H1 (cell line): ENCODE measurements at regions not wholly inside any gene's neighbourhood (a gene's known extent, or its start where the extent isn't known, plus 50 kb on each side); places are given as distances from the start of the nearest gene placed in this dataset.

ENCODE experiments used
- CTCF ChIA-PET: fragments of 300-600 bp; sonication (Branson Sonifier 250); formaldehyde crosslinking; loops from one replicate; lab custom pipeline; 2021; ENCODE audit not compliant: partially characterized antibody; lab: Charles Lee
- POLR2A ChIA-PET: fragments of 300-600 bp; sonication (Branson Sonifier 250); formaldehyde crosslinking; loops from one replicate; lab custom pipeline; 2021; ENCODE audit warnings: inconsistent platforms; ENCODE audit not compliant: partially characterized antibody; lab: Charles Lee
- DNase-seq, 2 experiments: peaks; one replicate each; pipeline versions ENCODE4 v3.0.0 to v3.0.0-alpha.2; 2010 to 2022; ENCODE audit warnings: low spot score in 2 of 2, low read depth in 1 of 2, mixed read lengths in 1 of 2
- FAIRE-seq: peaks from 2 replicates; lab custom pipeline; 2011; peaks lifted over from hg19 to GRCh38; lab: Jason Lieb, UNC
- H2AFZ ChIP-seq: 2 replicates; pipeline ENCODE4 v1.8.1; 2012; ENCODE audit warnings: low read length, inconsistent platforms
- H2AK5ac ChIP-seq: 2 replicates; pipeline ENCODE4 v1.6.1; 2013; ENCODE audit warnings: low read depth, low read length
- H2BK120ac ChIP-seq: replicated peaks from 2 replicates; pipeline ENCODE3; 2013; ENCODE audit warnings: low read depth, low read length, inconsistent platforms
- H2BK12ac ChIP-seq: 2 replicates; pipeline ENCODE4 v1.6.1; 2013; ENCODE audit warnings: low read depth, low read length
- H2BK15ac ChIP-seq: 2 replicates; pipeline ENCODE4 v1.6.1; 2013; ENCODE audit warnings: low read length
- H2BK20ac ChIP-seq: 2 replicates; pipeline ENCODE4 v1.6.1; 2013; ENCODE audit warnings: low read length
- H2BK5ac ChIP-seq: 2 replicates; pipeline ENCODE4 v1.6.1; 2013; ENCODE audit warnings: low read depth, low read length
- H3K14ac ChIP-seq: 2 replicates; pipeline ENCODE4 v1.6.1; 2013; ENCODE audit warnings: inconsistent platforms; ENCODE audit not compliant: insufficient read length
- H3K18ac ChIP-seq: 2 replicates; pipeline ENCODE4 v1.6.1; 2013; ENCODE audit warnings: low read length; ENCODE audit errors: extremely low read depth
- H3K23ac ChIP-seq: 2 replicates; pipeline ENCODE4 v1.6.1; 2013; ENCODE audit warnings: inconsistent platforms; ENCODE audit not compliant: insufficient read length
- H3K23me2 ChIP-seq: 2 replicates; pipeline ENCODE4 v1.6.1; 2013; ENCODE audit warnings: low read depth, low read length
- H3K27ac ChIP-seq: 2 replicates; pipeline ENCODE4 v1.6.1; 2011; ENCODE audit warnings: low read depth, low read length, inconsistent platforms
- H3K27me3 ChIP-seq, 4 experiments: replicated peaks in 1 of 4; 1 replicate in 1 of 4; 2 replicates in 3 of 4; pipeline versions ENCODE4 v1.6.1 to v1.8.1; 2011 to 2013; ENCODE audit warnings: low read length in 3 of 4, mild to moderate bottlenecking in 3 of 4, inconsistent platforms in 2 of 4, mixed read lengths in 2 of 4, moderate library complexity in 1 of 4; ENCODE audit not compliant: control insufficient read depth in 3 of 4, insufficient read depth in 3 of 4; ENCODE audit errors: extremely low read depth in 1 of 4
- H3K36me3 ChIP-seq, 4 experiments: 2 replicates each; pipeline versions ENCODE4 v1.6.1 to v1.8.1; 2011 to 2013; ENCODE audit warnings: mild to moderate bottlenecking in 4 of 4, low read length in 3 of 4, moderate library complexity in 2 of 4, control low read depth in 1 of 4, inconsistent platforms in 1 of 4; ENCODE audit not compliant: insufficient read depth in 4 of 4, control insufficient read depth in 2 of 4
- H3K4ac ChIP-seq: replicated peaks from 2 replicates; pipeline ENCODE3; 2013; ENCODE audit warnings: low read length, low read depth, mixed read lengths, inconsistent platforms; ENCODE audit not compliant: insufficient read length
- H3K4me1 ChIP-seq, 4 experiments: replicated peaks in 1 of 4; 1 replicate in 1 of 4; 2 replicates in 3 of 4; pipeline versions ENCODE4 v1.6.1 to v1.8.1; 2011 to 2013; ENCODE audit warnings: low read length in 3 of 4, inconsistent platforms in 2 of 4, mixed read lengths in 1 of 4; ENCODE audit not compliant: insufficient read depth in 4 of 4, control insufficient read depth in 3 of 4
- H3K4me2 ChIP-seq, 2 experiments: 2 replicates each; pipeline versions ENCODE4 v1.6.1 to v1.8.1; 2011 to 2013; ENCODE audit warnings: low read depth in 2 of 2, low read length in 2 of 2, control low read depth in 1 of 2, inconsistent platforms in 1 of 2, mild to moderate bottlenecking in 1 of 2; ENCODE audit not compliant: insufficient read depth in 1 of 2
- H3K4me3 ChIP-seq, 4 experiments: fragments of 200-600, 300-600 bp in 1 of 4; sonication (generic), shearing (Covaris generic), sonication (Bioruptor Twin) in 1 of 4; 2 replicates each; pipeline versions ENCODE4 v1.5.1 to v1.8.1; 2011 to 2016; ENCODE audit warnings: low read length in 4 of 4, low read depth in 3 of 4, control low read depth in 2 of 4, inconsistent platforms in 2 of 4, mild to moderate bottlenecking in 2 of 4, mixed read lengths in 1 of 4, moderate library complexity in 1 of 4; ENCODE audit not compliant: insufficient read depth in 2 of 4; ENCODE audit errors: extremely low read depth in 1 of 4
- H3K56ac ChIP-seq: replicated peaks from 2 replicates; pipeline ENCODE3; 2013; ENCODE audit warnings: low read depth, mild to moderate bottlenecking, mixed read lengths, low read length, inconsistent platforms; ENCODE audit not compliant: insufficient read length
- H3K79me1 ChIP-seq: 2 replicates; pipeline ENCODE4 v1.6.1; 2013; ENCODE audit warnings: low read depth, low read length, control low read depth
- H3K79me2 ChIP-seq, 2 experiments: 2 replicates each; pipeline versions ENCODE4 v1.6.1 to v1.8.1; 2012 to 2013; ENCODE audit warnings: low read length in 2 of 2, mild to moderate bottlenecking in 2 of 2, inconsistent platforms in 1 of 2; ENCODE audit not compliant: insufficient read depth in 2 of 2, control insufficient read depth in 1 of 2
- H3K9ac ChIP-seq, 4 experiments: replicated peaks in 1 of 4; 1 replicate in 1 of 4; 2 replicates in 3 of 4; pipeline versions ENCODE4 v1.6.1 to v1.8.1; 2011 to 2013; ENCODE audit warnings: low read depth in 3 of 4, low read length in 3 of 4, control low read depth in 2 of 4, mild to moderate bottlenecking in 2 of 4, moderate library complexity in 2 of 4, inconsistent platforms in 1 of 4; ENCODE audit errors: extremely low read depth in 1 of 4
- H3K9me3 ChIP-seq, 2 experiments: 2 replicates each; pipeline versions ENCODE4 v1.6.1 to v1.8.1; 2012 to 2013; ENCODE audit warnings: mild to moderate bottlenecking in 2 of 2, moderate library complexity in 2 of 2, control low read depth in 1 of 2, inconsistent platforms in 1 of 2, low read depth in 1 of 2, low read length in 1 of 2, mixed read lengths in 1 of 2; ENCODE audit not compliant: insufficient read depth in 2 of 2
- H4K20me1 ChIP-seq, 2 experiments: replicated peaks in 1 of 2; 2 replicates each; pipeline versions ENCODE3 to v1.8.1; 2011 to 2013; ENCODE audit warnings: inconsistent platforms in 2 of 2, low read length in 2 of 2, mild to moderate bottlenecking in 1 of 2; ENCODE audit not compliant: insufficient read depth in 2 of 2, control insufficient read depth in 1 of 2
- H4K5ac ChIP-seq: 2 replicates; pipeline ENCODE4 v1.6.1; 2013; ENCODE audit warnings: low read length, low read depth, mixed read lengths, inconsistent platforms; ENCODE audit not compliant: insufficient read length
- H4K8ac ChIP-seq: 2 replicates; pipeline ENCODE4 v1.8.0; 2013; ENCODE audit warnings: mild to moderate bottlenecking, moderate library complexity, low read length, inconsistent platforms; ENCODE audit not compliant: insufficient read depth; ENCODE audit errors: extremely low read depth
- H4K91ac ChIP-seq: replicated peaks from 2 replicates; pipeline ENCODE3; 2013; ENCODE audit warnings: low read length, mixed read lengths, inconsistent platforms; ENCODE audit not compliant: insufficient read length
- BRCA1 ChIP-seq: IDR thresholded peaks from 2 replicates; pipeline ENCODE4 v1.6.1; 2012; ENCODE audit warnings: low read depth, low read length, improper control_type of control experiment
- EGR1 ChIP-seq: IDR thresholded peaks from 2 replicates; pipeline ENCODE4 v1.6.1; 2011; ENCODE audit warnings: low read depth, low read length, borderline replicate concordance
- EP300 ChIP-seq, 2 experiments: IDR thresholded peaks; 1 replicate in 1 of 2; 2 replicates in 1 of 2; pipeline ENCODE4 v1.6.1; 2011 to 2012; ENCODE audit warnings: low read depth in 2 of 2, low read length in 2 of 2, mild to moderate bottlenecking in 2 of 2, borderline replicate concordance in 1 of 2, inconsistent platforms in 1 of 2, moderate library complexity in 1 of 2
- GTF2F1 ChIP-seq: IDR thresholded peaks from 2 replicates; pipeline ENCODE4 v1.6.1; 2012; ENCODE audit warnings: low read depth, low read length, improper control_type of control experiment, borderline replicate concordance
- JUN ChIP-seq: IDR thresholded peaks from 2 replicates; pipeline ENCODE4 v1.6.1; 2011; ENCODE audit warnings: low read depth, mild to moderate bottlenecking, improper control_type of control experiment, low read length
- SAP30 ChIP-seq: fragments of 300-600 bp; sonication (generic); IDR thresholded peaks from 2 replicates; pipeline ENCODE4 v1.7.1; 2012; ENCODE audit warnings: low read length, moderate library complexity, mild to moderate bottlenecking, inconsistent platforms; ENCODE audit not compliant: insufficient read depth, insufficient replicate concordance
- SIN3A ChIP-seq, 2 experiments: IDR thresholded peaks in 1 of 2; conservative IDR thresholded peaks in 1 of 2; 2 replicates each; pipeline ENCODE4 v1.6.1; 2011 to 2012; ENCODE audit warnings: low read length in 2 of 2, improper control_type of control experiment in 1 of 2, low read depth in 1 of 2, mild to moderate bottlenecking in 1 of 2
- SP1 ChIP-seq: IDR thresholded peaks from 2 replicates; pipeline ENCODE4 v1.6.1; 2011; ENCODE audit warnings: low read depth, low read length
- WGBS, 2 experiments: shearing (Covaris generic) in 1 of 2; methylation state at CpG; one replicate each; pipeline versions ENCODE4 v1.1.6 to v1.1.7; 2013 to 2015; ENCODE audit warnings: low lambda C conversion rate in 2 of 2, mixed read lengths in 2 of 2, inconsistent platforms in 1 of 2, low coverage in 1 of 2, missing lambda C conversion rate in 1 of 2; ENCODE audit not compliant: insufficient replicate concordance in 2 of 2, insufficient coverage in 1 of 2, insufficient read length in 1 of 2; ENCODE audit errors: extremely low coverage in 1 of 2, missing lambda C conversion rate in 1 of 2; 5-methylcytosine and 5-hydroxymethylcytosine counted together

GRCh38 chrX:140292961-140293360 lies 211.9 kb downstream of the SOX3 start:
- H2AK5ac ChIP-seq = no peak overlapping the region
- no peak overlapping the region for H2BK12ac ChIP-seq
- no peaks in the 10 kb centered on the region for H3K79me2 ChIP-seq
- no peak overlapping the region for H3K4me3 ChIP-seq
- no peaks in the 10 kb centered on the region for H3K9me3 ChIP-seq
- no peaks in the 10 kb centered on the region for H3K23me2 ChIP-seq
- POLR2A ChIA-PET = no interaction called here
- no peak overlapping the region; the same call in 1 of the 2 replicates for H3K18ac ChIP-seq
- H3K23ac ChIP-seq = no peak overlapping the region
- H3K9ac ChIP-seq = no peak overlapping the region
- H3K79me1 ChIP-seq = no peaks in the 10 kb centered on the region
- TF ChIP-seq JUN (no peak), BRCA1 (no peak), EGR1 (no peak), SP1 (no peak), GTF2F1 (no peak), SAP30 (no peak), SIN3A (conservative IDR thresholded peaks at IDR 0.05 in 1 of 2, IDR thresholded peaks at IDR 0.05 in 1 of 2; ENCODE audit: low read depth in 1 of 2, low read length in 2 of 2) (no peak), EP300 (IDR thresholded peaks at IDR 0.05; ENCODE audit: borderline replicate concordance in 1 of 2, low read depth in 2 of 2, low read length in 2 of 2) (no peak)
- H2BK120ac ChIP-seq = no peak overlapping the region
- no peak overlapping the region for H4K91ac ChIP-seq
- H3K27ac ChIP-seq = no peak overlapping the region
- DNase-seq = no peak
- H2BK20ac ChIP-seq = no peak overlapping the region
- no peak overlapping the region for H2BK5ac ChIP-seq
- no peak overlapping the region for H3K14ac ChIP-seq
- H4K20me1 ChIP-seq = no peaks in the 10 kb centered on the region
- no peak overlapping the region for H2BK15ac ChIP-seq
- WGBS, 2 experiments = 89% methylated on average over 1 of the region's 1 CpG; no CpG with 5 or more reads in 1 of the 2 experiments
- H2AFZ ChIP-seq = no peak overlapping the region
- no peak overlapping the region for H3K4me2 ChIP-seq
- no peak overlapping the region for H3K4ac ChIP-seq
- no peak overlapping the region for H3K56ac ChIP-seq
- no peaks in the 10 kb centered on the region for H3K27me3 ChIP-seq
- H3K4me1 ChIP-seq = peaks cover 0 to 3% (median 1%) of the 10 kb centered on the region in 4 experiments; a peak in 2 of 7 replicates
- CTCF ChIA-PET = no interaction called here
- H3K36me3 ChIP-seq = no peaks in the 10 kb centered on the region
- H4K8ac ChIP-seq = no peak overlapping the region
- no peak for FAIRE-seq
- H4K5ac ChIP-seq = no peak overlapping the region
